K562 (cell line): ENCODE measurements at regions not wholly inside any gene's neighbourhood (a gene's known extent, or its start where the extent isn't known, plus 50 kb on each side); places are given as distances from the start of the nearest gene placed in this dataset.

ENCODE experiments used
- ATAC-seq: fragments of 200-7000 bp; cut with Tn5 transposase; 3 replicates; pipeline ENCODE4 v1.9.1; 2020; ENCODE audit warnings: moderate library complexity
- BruUV-seq: library from RNA; stranded (reverse); fragments of 400-500 nt; replicated peaks from 2 replicates; lab custom pipeline; 2021; lab: Mats Ljungman, UMichigan
- CTCF ChIA-PET: fragments of 300-600 bp; formaldehyde crosslinking; extraction: SDS; loops from one replicate; lab custom pipeline; 2021; ENCODE audit warnings: low intra/inter-chr PET ratio; lab: Yijun Ruan, JAX
- POLR2A ChIA-PET: fragments of 300-600, 350-650 bp; sonication (Branson Sonifier 250); formaldehyde crosslinking; extraction: SDS; loops from one replicate; lab custom pipeline; 2021; ENCODE audit warnings: antibody characterized with exemption, inconsistent platforms; lab: Yijun Ruan, JAX
- DNase-seq, 4 experiments: peaks; one replicate each; pipeline versions ENCODE4 v3.0.0 to v3.0.0-alpha.2; 2011 to 2018; ENCODE audit warnings: low spot score in 3 of 4, mixed read lengths in 3 of 4; ENCODE audit errors: extremely low read depth in 1 of 4
- FAIRE-seq: peaks from 2 replicates; lab custom pipeline; 2011; peaks lifted over from hg19 to GRCh38; lab: Jason Lieb, UNC
- H2AFZ ChIP-seq: 2 replicates; pipeline ENCODE4 v1.6.0; 2011; ENCODE audit warnings: low read depth, low read length, control low read depth, inconsistent platforms
- H3K27ac ChIP-seq: fragments of 200-600 bp; 3 replicates; pipeline ENCODE4 v1.8.0; 2011; ENCODE audit warnings: low read depth, mild to moderate bottlenecking, control low read depth, inconsistent platforms, low read length, moderate library complexity, mixed read lengths; ENCODE audit errors: extremely low read depth
- H3K27me3 ChIP-seq, 2 experiments: fragments of 300-600 bp in 1 of 2; 2 replicates in 1 of 2; 3 replicates in 1 of 2; pipeline versions ENCODE4 v1.6.0 to v1.8.0; 2011; ENCODE audit warnings: inconsistent platforms in 2 of 2, low read length in 2 of 2, mild to moderate bottlenecking in 1 of 2, mixed read lengths in 1 of 2, moderate library complexity in 1 of 2; ENCODE audit not compliant: control insufficient read depth in 2 of 2, insufficient read depth in 2 of 2
- H3K36me3 ChIP-seq: fragments of 300-600 bp; 3 replicates; pipeline ENCODE4 v1.8.0; 2011; ENCODE audit warnings: mild to moderate bottlenecking, low read length, inconsistent platforms; ENCODE audit not compliant: control insufficient read depth, insufficient read depth
- H3K4me1 ChIP-seq, 2 experiments: fragments of 200-600 bp in 1 of 2; replicated peaks in 1 of 2; 2 replicates in 1 of 2; 3 replicates in 1 of 2; pipeline versions ENCODE4 v1.5.1 to v1.8.0; 2011; ENCODE audit warnings: inconsistent platforms in 2 of 2, low read length in 2 of 2, mild to moderate bottlenecking in 1 of 2, mixed read lengths in 1 of 2, moderate library complexity in 1 of 2; ENCODE audit not compliant: control insufficient read depth in 2 of 2, insufficient read depth in 2 of 2
- H3K4me2 ChIP-seq: 2 replicates; pipeline ENCODE4 v1.6.1; 2011; ENCODE audit warnings: low read length, control low read depth, inconsistent platforms, mixed read lengths; ENCODE audit not compliant: insufficient read depth
- H3K4me3 ChIP-seq: fragments of 200-600 bp; sonication (generic), shearing (Covaris generic); 2 replicates; pipeline ENCODE4 v1.5.1; 2016; ENCODE audit warnings: control low read depth, inconsistent platforms
- H3K79me2 ChIP-seq: fragments of 200-600 bp; 3 replicates; pipeline ENCODE4 v1.8.0; 2011; ENCODE audit warnings: low read length, inconsistent platforms; ENCODE audit not compliant: control insufficient read depth, insufficient read depth
- H3K9ac ChIP-seq, 2 experiments: 2 replicates each; pipeline versions ENCODE4 v1.6.0 to v1.6.1; 2011; ENCODE audit warnings: low read depth in 2 of 2, low read length in 2 of 2, control low read depth in 1 of 2, inconsistent platforms in 1 of 2, mild to moderate bottlenecking in 1 of 2, mixed read lengths in 1 of 2; ENCODE audit not compliant: insufficient read depth in 1 of 2
- H3K9me1 ChIP-seq: one replicate; pipeline ENCODE4 v1.6.0; 2011; ENCODE audit warnings: inconsistent platforms, mild to moderate bottlenecking, low read length, moderate library complexity; ENCODE audit not compliant: control insufficient read depth, insufficient read depth
- H3K9me3 ChIP-seq: replicated peaks from 2 replicates; pipeline ENCODE4 v1.5.1; 2011; ENCODE audit warnings: low read depth, low read length, inconsistent platforms; ENCODE audit not compliant: control insufficient read depth, insufficient read depth
- H4K20me1 ChIP-seq: replicated peaks from 2 replicates; pipeline ENCODE4 v1.6.1; 2011; ENCODE audit warnings: low read length, inconsistent platforms, mixed read lengths; ENCODE audit not compliant: control insufficient read depth, insufficient read depth
- CEBPG ChIP-seq, 3 experiments: fragments of 200-800 bp in 1 of 3; sonication (Bioruptor generic) in 1 of 3; sonication (generic) in 1 of 3; formaldehyde crosslinking in 1 of 3; IDR thresholded peaks in 2 of 3; conservative IDR thresholded peaks in 1 of 3; 2 replicates each; pipeline versions ENCODE4 v1.6.1 to v1.8.0; 2016 to 2022; ENCODE audit warnings: missing compliant biosample characterization in 2 of 3, missing genetic modification characterization in 2 of 3, mild to moderate bottlenecking in 1 of 3, missing genetic modification reagents in 1 of 3
- CREBBP ChIP-seq: IDR thresholded peaks from one replicate; pipeline ENCODE4 v1.6.1; 2012; ENCODE audit warnings: low read depth, mild to moderate bottlenecking, control low read depth, inconsistent platforms, low read length
- DMBX1 ChIP-seq: fragments of 250-450 bp; sonication (Bioruptor Pico); IDR thresholded peaks from 2 replicates; pipeline ENCODE4 v1.8.0; 2022; ENCODE audit warnings: inconsistent platforms, mild to moderate bottlenecking, moderate library complexity, borderline replicate concordance
- EP400 ChIP-seq: fragments of 450-650 bp; IDR thresholded peaks from 2 replicates; pipeline ENCODE4 v1.6.1; 2017; ENCODE audit warnings: antibody characterized with exemption, mild to moderate bottlenecking, moderate library complexity
- HDGF ChIP-seq: fragments of 450-650 bp; IDR thresholded peaks from 2 replicates; pipeline ENCODE4 v1.6.1; 2016
- TBP ChIP-seq: optimal IDR thresholded peaks from 2 replicates; pipeline ENCODE3; 2011; ENCODE audit warnings: low read depth, low read length, improper control_type of control experiment
- ZNF133 ChIP-seq: fragments of 250-450 bp; sonication (Bioruptor Pico); IDR thresholded peaks from 2 replicates; pipeline ENCODE4 v1.4.0; 2020; ENCODE audit warnings: mild to moderate bottlenecking
- WGBS: fragments of 100-300 bp; shearing (Covaris generic); methylation state at CpG from one replicate; pipeline ENCODE4 v1.1.6; 2016; ENCODE audit warnings: low coverage, mixed read lengths; ENCODE audit not compliant: insufficient coverage; ENCODE audit errors: missing lambda C conversion rate; 5-methylcytosine and 5-hydroxymethylcytosine counted together
- in situ Hi-C: fragments of 300-500 bp; cut with MboI; formaldehyde crosslinking; loops from 4 replicates; pipeline ENCODE4 v1.15.0; 2018; ENCODE audit warnings: inconsistent platforms, mixed read lengths
- intact Hi-C: fragments of 100-400 bp; cut with micrococcal nuclease; formaldehyde crosslinking; loops from 2 replicates; pipeline ENCODE4 v1.14.2; 2022
- TF ChIP-seq, protein P1 (sequence below): fragments of 250-450 bp; sonication (Bioruptor Pico); IDR thresholded peaks from 2 replicates; pipeline ENCODE4 v1.5.1; 2021; ENCODE audit warnings: mild to moderate bottlenecking
- TF ChIP-seq, protein P2 (sequence below): fragments of 450-650 bp; IDR thresholded peaks from 2 replicates; pipeline ENCODE4 v1.6.1; 2016
- TF ChIP-seq, protein P3 (sequence below), 2 experiments: IDR thresholded peaks in 1 of 2; conservative IDR thresholded peaks in 1 of 2; 2 replicates each; pipeline ENCODE4 v1.6.1; 2016; ENCODE audit warnings: low read depth in 2 of 2, mild to moderate bottlenecking in 1 of 2, missing compliant biosample characterization in 1 of 2, missing genetic modification characterization in 1 of 2, moderate library complexity in 1 of 2

DNA sequence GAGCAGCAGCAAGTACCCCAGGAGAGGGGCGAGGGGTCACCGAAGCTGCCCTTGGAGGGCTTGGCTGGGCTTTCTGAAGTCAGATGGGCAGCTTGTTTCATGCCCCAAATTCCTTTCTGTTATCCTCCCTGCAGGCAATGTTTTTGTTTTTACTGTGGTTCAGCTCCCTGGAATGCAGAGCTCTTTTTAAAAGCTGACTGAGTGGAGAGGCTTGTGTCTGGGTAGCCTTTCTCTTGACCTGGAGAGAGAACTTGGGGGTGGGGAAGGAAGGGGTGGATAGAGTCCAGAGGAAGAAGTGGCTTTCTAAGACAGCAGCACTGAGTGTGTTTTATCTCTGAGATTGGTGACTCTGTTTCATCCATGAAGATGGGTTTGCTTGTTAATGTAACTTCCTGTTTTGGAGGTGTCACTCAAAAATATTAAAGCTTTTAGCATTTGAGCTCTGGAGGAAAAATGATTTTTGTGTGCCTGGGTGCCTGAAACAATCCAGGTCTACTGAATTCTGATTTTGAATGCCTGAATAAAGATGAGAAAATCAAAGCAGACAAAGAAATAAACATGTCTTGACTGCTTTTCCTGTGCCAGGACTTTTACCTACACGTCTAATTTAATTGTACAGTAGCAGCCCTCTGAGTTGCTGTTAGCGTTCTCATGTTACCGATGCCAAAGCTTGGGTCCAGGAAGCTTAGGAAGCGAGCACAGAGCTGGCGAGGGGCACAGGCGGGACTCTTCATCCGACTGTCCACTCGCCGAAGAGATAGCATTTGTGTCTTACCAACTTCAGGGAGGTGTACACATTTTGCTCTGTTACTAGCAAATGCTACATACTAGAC, 78.2 kb upstream of the EEF1E1 start:
- no peak for DNase-seq
- H4K20me1 ChIP-seq: no peaks in the 10 kb centered on the region
- H3K4me3 ChIP-seq: no peak overlapping the region
- intact Hi-C loops: no loop called here
- H3K9me3 ChIP-seq: no peaks in the 10 kb centered on the region
- no peak for ATAC-seq
- 0 out of 5 replicates have a peak, but pooled peaks cover 4 to 5% of the 10 kb centered on the region in 2 experiments for H3K27me3 ChIP-seq
- no peak for FAIRE-seq
- no peak overlapping the region for H3K9ac ChIP-seq
- CTCF ChIA-PET: no interaction called here
- no peak overlapping the region for H2AFZ ChIP-seq
- no TSS peak for BruUV-seq
- no peak overlapping the region for H3K4me2 ChIP-seq
- no peak overlapping the region for H3K27ac ChIP-seq
- POLR2A ChIA-PET: interaction anchor here (0.9 kb wide), 1 partner anchor 18 kb away, joined by 3 read pairs; no protein-coding TSS in a partner anchor
- no peaks in the 10 kb centered on the region; a peak in 1 of 5 replicates for H3K4me1 ChIP-seq
- no peaks in the 10 kb centered on the region for H3K79me2 ChIP-seq
- in situ Hi-C loops: no loop called here
- H3K36me3 ChIP-seq: no peaks in the 10 kb centered on the region
- WGBS: 6% methylated on average over 11 of the region's 11 CpGs
- no peaks in the 10 kb centered on the region for H3K9me1 ChIP-seq
- TF ChIP-seq TBP (no peak), HDGF (no peak), ZNF133 (CRISPR knock-in tag) (no peak), DMBX1 (no peak), CREBBP (no peak), CEBPG (CRISPR knock-in tag; IDR thresholded peaks at IDR 0.05) (no peak), CEBPG (tag; conservative IDR thresholded peaks at IDR 0.05 in 1 of 2, IDR thresholded peaks at IDR 0.05 in 1 of 2) (no peak), EP400 (no peak)
- TF ChIP-seq, protein P1, sequence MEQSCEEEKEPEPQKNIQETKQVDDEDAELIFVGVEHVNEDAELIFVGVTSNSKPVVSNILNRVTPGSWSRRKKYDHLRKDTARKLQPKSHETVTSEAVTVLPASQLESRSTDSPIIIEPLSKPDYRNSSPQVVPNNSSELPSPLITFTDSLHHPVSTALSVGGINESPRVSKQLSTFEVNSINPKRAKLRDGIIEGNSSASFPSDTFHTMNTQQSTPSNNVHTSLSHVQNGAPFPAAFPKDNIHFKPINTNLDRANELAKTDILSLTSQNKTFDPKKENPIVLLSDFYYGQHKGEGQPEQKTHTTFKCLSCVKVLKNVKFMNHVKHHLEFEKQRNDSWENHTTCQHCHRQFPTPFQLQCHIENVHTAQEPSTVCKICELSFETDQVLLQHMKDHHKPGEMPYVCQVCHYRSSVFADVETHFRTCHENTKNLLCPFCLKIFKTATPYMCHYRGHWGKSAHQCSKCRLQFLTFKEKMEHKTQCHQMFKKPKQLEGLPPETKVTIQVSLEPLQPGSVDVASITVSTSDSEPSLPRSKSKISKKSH (CRISPR knock-in tag): no peak
- TF ChIP-seq, protein P2, sequence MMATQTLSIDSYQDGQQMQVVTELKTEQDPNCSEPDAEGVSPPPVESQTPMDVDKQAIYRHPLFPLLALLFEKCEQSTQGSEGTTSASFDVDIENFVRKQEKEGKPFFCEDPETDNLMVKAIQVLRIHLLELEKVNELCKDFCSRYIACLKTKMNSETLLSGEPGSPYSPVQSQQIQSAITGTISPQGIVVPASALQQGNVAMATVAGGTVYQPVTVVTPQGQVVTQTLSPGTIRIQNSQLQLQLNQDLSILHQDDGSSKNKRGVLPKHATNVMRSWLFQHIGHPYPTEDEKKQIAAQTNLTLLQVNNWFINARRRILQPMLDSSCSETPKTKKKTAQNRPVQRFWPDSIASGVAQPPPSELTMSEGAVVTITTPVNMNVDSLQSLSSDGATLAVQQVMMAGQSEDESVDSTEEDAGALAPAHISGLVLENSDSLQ: peak; percentile 84
- TF ChIP-seq, protein P3, sequence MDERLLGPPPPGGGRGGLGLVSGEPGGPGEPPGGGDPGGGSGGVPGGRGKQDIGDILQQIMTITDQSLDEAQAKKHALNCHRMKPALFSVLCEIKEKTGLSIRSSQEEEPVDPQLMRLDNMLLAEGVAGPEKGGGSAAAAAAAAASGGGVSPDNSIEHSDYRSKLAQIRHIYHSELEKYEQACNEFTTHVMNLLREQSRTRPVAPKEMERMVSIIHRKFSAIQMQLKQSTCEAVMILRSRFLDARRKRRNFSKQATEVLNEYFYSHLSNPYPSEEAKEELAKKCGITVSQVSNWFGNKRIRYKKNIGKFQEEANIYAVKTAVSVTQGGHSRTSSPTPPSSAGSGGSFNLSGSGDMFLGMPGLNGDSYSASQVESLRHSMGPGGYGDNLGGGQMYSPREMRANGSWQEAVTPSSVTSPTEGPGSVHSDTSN (CRISPR knock-in tag; IDR thresholded peaks at IDR 0.05; ENCODE audit: low read depth): no peak
- TF ChIP-seq, protein P3 (tag; conservative IDR thresholded peaks at IDR 0.05; ENCODE audit: low read depth): 0 out of 2 replicates have a peak, but pooled peaks have one; percentile 21
